ENCODE measurements at regions not wholly inside any gene's neighbourhood (a gene's known extent, or its start where the extent isn't known, plus 50 kb on each side); places are given as distances from the start of the nearest gene placed in this dataset.

DNA sequence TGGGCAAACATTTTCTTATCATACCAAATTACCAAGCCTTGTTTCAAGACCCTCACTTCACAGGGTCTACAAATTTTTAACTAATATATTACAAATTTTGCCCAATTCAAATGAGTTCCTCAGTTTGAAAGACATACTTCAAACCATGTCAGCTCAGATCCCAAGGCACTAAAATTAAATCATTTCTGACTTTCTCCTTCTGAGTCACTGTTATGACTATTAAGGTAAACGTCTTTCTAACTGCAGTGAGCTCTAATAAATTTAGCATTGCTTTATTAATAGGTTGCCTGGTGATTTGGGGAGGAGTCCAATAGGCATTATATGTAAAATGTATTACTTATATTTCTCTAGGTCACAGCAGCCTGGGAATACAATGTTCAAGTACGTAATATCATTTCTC, 158.2 kb upstream of the ARHGEF26 start:
- TF ChIP-seq POLR2A (IDR thresholded peaks at IDR 0.05), result no peak
- no peak for TF ChIP-seq POLR2AphosphoS5 (IDR thresholded peaks at IDR 0.05)

Measured in suprapubic skin (tissue), 4 donors.